NCI-H1105 treated with DMSO at 0.1 percent for 48 hours (cell line): ENCODE measurements at regions not wholly inside any gene's neighbourhood (a gene's known extent, or its start where the extent isn't known, plus 50 kb on each side); places are given as distances from the start of the nearest gene placed in this dataset.
"Not testable (repeated sequence)": the region's sequence is repeated elsewhere in the genome, so short reads cannot be mapped to it uniquely, and the experiment has no call there.

Experiments used
- DNase-seq: peaks from one replicate; lab custom pipeline; 2025; lab: John Stamatoyannopoulos, UW

GRCh38 chr17:13140750-13141149 is 122.9 kb upstream of the ELAC2 start:
- peak; percentile 9 for DNase-seq

- DNase-seq: no peak
Observed at GRCh38 chr17:13135506-13135905, 117.7 kb upstream of the ELAC2 start.

- DNase-seq: no peak
Observed at GRCh38 chr17:13134076-13134475, 116.2 kb upstream of the ELAC2 start.

GRCh38 chr17:13131225-13131624 is 113.4 kb upstream of the ELAC2 start:
- no peak for DNase-seq

- no peak for DNase-seq
Observed at GRCh38 chr17:13129356-13129755, 111.5 kb upstream of the ELAC2 start.

GRCh38 chr17:13128676-13129075 is 110.8 kb upstream of the ELAC2 start:
- no peak for DNase-seq

GRCh38 chr17:13127921-13128602 is 110.2 kb upstream of the ELAC2 start:
- DNase-seq: no peak

- no peak for DNase-seq
Observed at GRCh38 chr17:13120864-13121263, 103.0 kb upstream of the ELAC2 start.

- no peak for DNase-seq
Observed at GRCh38 chr17:13118311-13118710, 100.5 kb upstream of the ELAC2 start.

GRCh38 chr17:13117616-13118015 is 99.8 kb upstream of the ELAC2 start:
- no peak for DNase-seq

GRCh38 chr17:13114601-13115031 is 96.8 kb upstream of the ELAC2 start:
- DNase-seq: peak; percentile 33

- no peak for DNase-seq
Observed at GRCh38 chr17:13113821-13114525, 96.1 kb upstream of the ELAC2 start.

- DNase-seq: no peak
Observed at GRCh38 chr17:13107676-13108235, 89.9 kb upstream of the ELAC2 start.

GRCh38 chr17:13106171-13106570 is 88.3 kb upstream of the ELAC2 start:
- DNase-seq: no peak

- DNase-seq: no peak
Observed at GRCh38 chr17:13104576-13104975, 86.7 kb upstream of the ELAC2 start.

- DNase-seq: no peak
Observed at GRCh38 chr17:13102477-13102876, 84.7 kb upstream of the ELAC2 start.

- no peak for DNase-seq
Observed at GRCh38 chr17:13099926-13100325, 82.1 kb upstream of the ELAC2 start.

- DNase-seq: no peak
Observed at GRCh38 chr17:13099089-13099735, 81.4 kb upstream of the ELAC2 start.

GRCh38 chr17:13096291-13096690 is 78.5 kb upstream of the ELAC2 start:
- DNase-seq: no peak

- not testable (repeated sequence) for DNase-seq
Observed at GRCh38 chr17:13092010-13092409, 74.2 kb upstream of the ELAC2 start.

- DNase-seq: no peak
Observed at GRCh38 chr17:13088666-13089065, 70.8 kb upstream of the ELAC2 start.

GRCh38 chr17:13087802-13088201 is 70.0 kb upstream of the ELAC2 start:
- no peak for DNase-seq
